Right lobe of liver (tissue), 6 donors: ENCODE measurements at regions not wholly inside any gene's neighbourhood (a gene's known extent, or its start where the extent isn't known, plus 50 kb on each side); places are given as distances from the start of the nearest gene placed in this dataset.

Source experiments
- ATAC-seq, 4 donors: fragments of 200-7000 bp; cut with Tn5 transposase; one replicate each; pipeline ENCODE4 v1.9.1; 2020; ENCODE audit warnings: mild to moderate bottlenecking in 4 of 4, moderate library complexity in 4 of 4
- DNase-seq, 3 donors: peaks; one replicate each; pipeline ENCODE4 v3.0.0-alpha.2; 2020
- H3K27ac ChIP-seq, 3 donors: fragments of 200-600 bp; one replicate each; pipeline ENCODE4 v1.8.0; 2022
- H3K27me3 ChIP-seq, 2 donors: fragments of 200-600 bp; one replicate each; pipeline ENCODE4 v1.8.0; 2022
- H3K36me3 ChIP-seq, 4 donors: fragments of 200-600 bp; sonication (generic) in 1 of 4; one replicate each; pipeline versions ENCODE4 v1.5.1 to v1.8.0; 2017 to 2022; ENCODE audit warnings: control low read depth in 1 of 4
- H3K4me1 ChIP-seq, 4 donors: fragments of 200-600 bp; sonication (generic) in 1 of 4; one replicate each; pipeline versions ENCODE4 v1.5.1 to v1.8.0; 2017 to 2022; ENCODE audit warnings: control low read depth in 1 of 4
- H3K4me3 ChIP-seq, 3 donors: fragments of 200-600 bp; one replicate each; pipeline ENCODE4 v1.8.0; 2022
- H3K9me3 ChIP-seq, 4 donors: fragments of 200-600 bp; sonication (generic) in 1 of 4; one replicate each; pipeline versions ENCODE4 v1.5.1 to v1.8.0; 2017 to 2022; ENCODE audit warnings: control low read depth in 1 of 4
- CTCF ChIP-seq, 4 donors: fragments of 200-600 bp in 3 of 4; fragments of 450-650 bp in 1 of 4; IDR thresholded peaks; one replicate each; pipeline versions ENCODE4 v1.5.1 to v1.8.0; 2016 to 2022; ENCODE audit warnings: antibody characterized with exemption in 4 of 4, mild to moderate bottlenecking in 2 of 4
- POLR2A ChIP-seq: fragments of 450-650 bp; IDR thresholded peaks from one replicate; pipeline ENCODE4 v1.6.1; 2017; ENCODE audit warnings: antibody characterized with exemption, mild to moderate bottlenecking
- WGBS: methylation state at CpG from one replicate; pipeline ENCODE4 v1.1.6; 2018; ENCODE audit warnings: low coverage, low lambda C conversion rate; ENCODE audit not compliant: insufficient coverage; ENCODE audit errors: missing lambda C conversion rate; 5-methylcytosine and 5-hydroxymethylcytosine counted together
- intact Hi-C, 2 donors: fragments of 100-400 bp; cut with DNase I; formaldehyde crosslinking; loops; one replicate each; pipeline versions ENCODE4 v1.11.2 to v1.14.1; 2022
- donor health status: DM: no; HTN: yes; CAD: no.
- donor health status: DM: no; HTN: no; CAD: no.
- donor health status: DM: no; HTN: no; CAD: no.
- donor health status: DM: no; HTN: yes; CAD: no.
- donor health status: DM: no; HTN: yes; CAD: no.

- Histone ChIP-seq H3K27me3 (no peaks in the 10 kb centered on the region), H3K36me3 (no peaks in the 10 kb centered on the region), H3K4me3 (no peak overlapping the region), H3K4me1 (no peaks in the 10 kb centered on the region), H3K27ac (no peak overlapping the region), H3K9me3 (no peaks in the 10 kb centered on the region)
- TF ChIP-seq POLR2A (no peak), CTCF (IDR thresholded peaks at IDR 0.05) (no peak)
- DNase-seq (no peak), ATAC-seq (no peak)
- 94% methylated on average over 2 of the region's 2 CpGs for WGBS
- intact Hi-C loops, result no loop called here
These were observed 60.0 kb upstream of the CCDC91 start for GRCh38 chr12:28130234-28130624.

GRCh38 chr12:28130625-28131598, 59.3 kb upstream of the CCDC91 start:
- TF ChIP-seq CTCF (IDR thresholded peaks at IDR 0.05) (no peak), POLR2A (no peak)

GRCh38 chr12:28132398-28132797, 57.9 kb upstream of the CCDC91 start:
- no peak for TF ChIP-seq POLR2A
- TF ChIP-seq CTCF (IDR thresholded peaks at IDR 0.05), result no peak
- 78% methylated on average over 3 of the region's 3 CpGs for WGBS
- intact Hi-C loops, result no loop called here

More at GRCh38 chr12:28130625-28131598, 59.3 kb upstream of the CCDC91 start:
- WGBS, result 60% methylated on average over 10 of the region's 10 CpGs
- Histone ChIP-seq H3K36me3 (no peaks in the 10 kb centered on the region), H3K9me3 (no peaks in the 10 kb centered on the region), H3K27me3 (no peaks in the 10 kb centered on the region), H3K27ac (no peak overlapping the region), H3K4me1 (no peaks in the 10 kb centered on the region), H3K4me3 (no peak overlapping the region)
- ATAC-seq (peak in 3 of 4 donors; percentile 31 to 83 (median 75)), DNase-seq (no peak)
- intact Hi-C loops, result no loop called here

GRCh38 chr12:28135801-28136439, 54.3 kb upstream of the CCDC91 start:
- no peak overlapping the region for H3K4me3 ChIP-seq
- H3K27ac ChIP-seq, result no peak overlapping the region
- ATAC-seq (no peak), DNase-seq (no peak)
- intact Hi-C loops, result no loop called here
- peaks cover 0 to 1% (median 0%) of the 10 kb centered on the region in 4 donors for H3K36me3 ChIP-seq
- no peak for TF ChIP-seq POLR2A
- no peak for TF ChIP-seq CTCF (IDR thresholded peaks at IDR 0.05)
- no peaks in the 10 kb centered on the region for H3K9me3 ChIP-seq
- WGBS, result 100% methylated on average over 2 of the region's 2 CpGs
- no peaks in the 10 kb centered on the region for H3K4me1 ChIP-seq
- H3K27me3 ChIP-seq, result no peaks in the 10 kb centered on the region

More at GRCh38 chr12:28132398-28132797, 57.9 kb upstream of the CCDC91 start:
- no peak for ATAC-seq
- Histone ChIP-seq H3K27ac (no peak overlapping the region), H3K27me3 (no peaks in the 10 kb centered on the region), H3K9me3 (no peaks in the 10 kb centered on the region), H3K4me1 (no peaks in the 10 kb centered on the region), H3K36me3 (no peaks in the 10 kb centered on the region), H3K4me3 (no peak overlapping the region)
- DNase-seq, result no peak
